ENCODE measurements at regions not wholly inside any gene's neighbourhood (a gene's known extent, or its start where the extent isn't known, plus 50 kb on each side); places are given as distances from the start of the nearest gene placed in this dataset.

DNA sequence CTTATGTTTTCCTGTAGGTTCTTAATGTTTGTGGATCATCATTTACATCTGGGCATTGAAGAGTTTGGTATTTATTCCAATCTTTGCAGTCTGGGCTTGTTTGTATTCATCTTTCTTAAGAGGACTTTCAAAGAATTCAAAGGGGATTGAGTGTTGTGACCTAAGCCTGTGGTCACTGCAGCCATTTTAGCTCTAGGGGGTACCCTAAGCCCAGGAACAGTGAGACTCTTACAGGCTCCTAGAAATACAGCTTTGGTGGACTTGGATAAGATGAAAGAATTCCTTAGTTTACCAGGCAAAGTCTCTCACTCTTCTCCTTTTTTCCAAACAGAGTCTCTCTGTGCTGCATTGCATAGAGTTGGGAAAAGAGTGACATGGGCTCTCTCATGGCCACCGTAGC, 2539.0 kb upstream of the PCDH20 start:
- TF ChIP-seq, protein P1, sequence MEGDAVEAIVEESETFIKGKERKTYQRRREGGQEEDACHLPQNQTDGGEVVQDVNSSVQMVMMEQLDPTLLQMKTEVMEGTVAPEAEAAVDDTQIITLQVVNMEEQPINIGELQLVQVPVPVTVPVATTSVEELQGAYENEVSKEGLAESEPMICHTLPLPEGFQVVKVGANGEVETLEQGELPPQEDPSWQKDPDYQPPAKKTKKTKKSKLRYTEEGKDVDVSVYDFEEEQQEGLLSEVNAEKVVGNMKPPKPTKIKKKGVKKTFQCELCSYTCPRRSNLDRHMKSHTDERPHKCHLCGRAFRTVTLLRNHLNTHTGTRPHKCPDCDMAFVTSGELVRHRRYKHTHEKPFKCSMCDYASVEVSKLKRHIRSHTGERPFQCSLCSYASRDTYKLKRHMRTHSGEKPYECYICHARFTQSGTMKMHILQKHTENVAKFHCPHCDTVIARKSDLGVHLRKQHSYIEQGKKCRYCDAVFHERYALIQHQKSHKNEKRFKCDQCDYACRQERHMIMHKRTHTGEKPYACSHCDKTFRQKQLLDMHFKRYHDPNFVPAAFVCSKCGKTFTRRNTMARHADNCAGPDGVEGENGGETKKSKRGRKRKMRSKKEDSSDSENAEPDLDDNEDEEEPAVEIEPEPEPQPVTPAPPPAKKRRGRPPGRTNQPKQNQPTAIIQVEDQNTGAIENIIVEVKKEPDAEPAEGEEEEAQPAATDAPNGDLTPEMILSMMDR (conservative IDR thresholded peaks at IDR 0.05): no peak
- H3K27ac ChIP-seq: no peak overlapping the region

DNA sequence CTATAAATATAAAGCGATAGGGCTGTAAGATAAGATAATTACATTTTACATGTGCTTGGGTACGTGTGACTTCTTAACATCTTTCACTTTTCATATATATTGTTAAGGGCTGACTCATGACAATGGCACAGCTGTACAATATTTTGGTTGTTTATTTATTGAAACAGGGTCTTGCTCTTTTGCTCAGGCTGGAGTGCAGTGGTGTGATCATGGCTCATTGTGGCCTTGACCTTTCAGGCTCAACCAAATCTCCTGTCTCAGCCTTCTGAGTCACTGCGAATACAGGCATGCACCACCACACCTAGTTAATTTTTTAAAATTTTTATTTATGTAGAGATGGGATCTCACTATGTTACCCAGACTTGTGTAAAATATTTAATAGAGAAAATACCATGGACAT, 2532.4 kb upstream of the PCDH20 start:
- no peak overlapping the region for H3K27ac ChIP-seq
- TF ChIP-seq, protein P1 (conservative IDR thresholded peaks at IDR 0.05): no peak

DNA sequence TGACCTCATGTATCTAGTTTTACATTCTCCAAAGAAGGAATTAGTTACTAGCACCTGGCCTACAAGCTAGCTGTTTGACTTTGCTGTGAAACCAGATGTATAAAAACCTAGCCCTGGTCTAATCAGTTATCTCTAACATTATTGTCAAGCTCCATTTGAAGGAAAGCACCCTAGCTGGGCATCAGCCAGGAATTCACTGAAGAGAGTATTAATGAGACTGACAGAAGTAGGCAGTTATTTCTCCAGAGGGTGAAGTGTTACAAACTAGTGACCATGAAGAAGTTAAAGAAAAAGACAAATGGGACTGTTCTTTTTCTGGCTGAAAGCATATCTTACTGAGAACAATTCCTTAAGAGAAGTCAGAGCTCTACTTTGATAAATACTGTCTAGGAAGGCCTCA, 2529.3 kb upstream of the PCDH20 start:
- no peak overlapping the region for H3K27ac ChIP-seq
- TF ChIP-seq, protein P1 (conservative IDR thresholded peaks at IDR 0.05): no peak

DNA sequence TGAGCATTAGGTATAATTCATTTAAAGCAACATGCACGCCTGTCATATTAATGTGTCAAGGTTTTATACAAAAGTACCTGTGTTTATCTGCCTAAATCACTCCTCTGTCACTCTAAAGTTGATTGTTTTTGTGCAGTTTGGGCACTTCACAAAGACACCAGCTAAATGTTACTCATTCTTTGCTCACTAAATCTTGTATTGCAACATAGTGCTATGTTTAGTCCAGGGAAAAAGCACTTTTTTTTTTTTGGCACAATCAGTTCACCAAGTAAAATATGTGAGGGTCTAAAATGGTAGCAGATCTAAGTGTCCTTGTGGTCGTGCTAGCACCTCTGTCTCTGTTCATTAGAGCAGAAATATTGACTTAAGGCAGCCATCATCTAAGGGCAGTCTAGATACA, 2526.7 kb upstream of the PCDH20 start:
- no peak overlapping the region for H3K27ac ChIP-seq
- TF ChIP-seq, protein P1 (conservative IDR thresholded peaks at IDR 0.05): no peak

DNA sequence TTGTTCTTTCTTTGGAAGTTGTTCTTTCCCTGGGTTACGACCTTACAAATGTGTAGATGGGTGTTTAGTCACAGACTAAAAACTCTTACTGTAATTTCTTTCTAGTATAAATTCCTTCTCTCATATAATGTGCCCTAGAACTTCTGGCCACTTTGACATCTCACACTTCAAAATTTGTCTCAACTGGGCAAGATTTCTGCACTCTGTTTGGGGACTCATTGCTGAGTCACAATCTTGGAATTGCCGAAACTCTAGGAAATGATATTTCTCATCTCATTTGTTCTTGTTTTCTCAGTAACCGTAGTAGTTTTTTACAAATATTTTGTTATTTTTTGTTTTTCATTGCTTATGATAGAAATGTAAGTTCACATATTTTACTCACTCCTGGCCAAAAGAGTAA, 2523.2 kb upstream of the PCDH20 start:
- H3K27ac ChIP-seq: no peak overlapping the region
- TF ChIP-seq, protein P1 (conservative IDR thresholded peaks at IDR 0.05): no peak

DNA sequence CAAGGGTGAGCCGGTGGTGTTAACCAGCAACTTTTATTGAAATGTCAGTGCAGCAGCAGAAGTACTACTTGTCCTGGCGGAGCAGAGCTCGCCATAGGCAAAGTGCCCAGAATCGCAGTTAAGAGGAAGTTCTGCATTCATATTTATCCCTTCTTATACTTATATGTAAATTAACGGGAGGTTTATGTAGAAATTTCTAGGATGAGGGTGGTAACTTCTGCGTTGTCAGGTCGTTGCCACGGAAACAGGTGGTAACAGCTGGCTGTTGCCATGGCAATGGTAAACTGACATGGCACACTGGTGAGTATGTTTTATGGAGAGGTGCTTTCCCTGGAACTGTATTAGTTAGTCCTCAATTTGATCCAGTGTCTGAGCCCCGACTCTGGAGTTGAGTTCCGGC, 2494.9 kb upstream of the PCDH20 start:
- H3K27ac ChIP-seq: no peak overlapping the region
- TF ChIP-seq, protein P1 (conservative IDR thresholded peaks at IDR 0.05): no peak

DNA sequence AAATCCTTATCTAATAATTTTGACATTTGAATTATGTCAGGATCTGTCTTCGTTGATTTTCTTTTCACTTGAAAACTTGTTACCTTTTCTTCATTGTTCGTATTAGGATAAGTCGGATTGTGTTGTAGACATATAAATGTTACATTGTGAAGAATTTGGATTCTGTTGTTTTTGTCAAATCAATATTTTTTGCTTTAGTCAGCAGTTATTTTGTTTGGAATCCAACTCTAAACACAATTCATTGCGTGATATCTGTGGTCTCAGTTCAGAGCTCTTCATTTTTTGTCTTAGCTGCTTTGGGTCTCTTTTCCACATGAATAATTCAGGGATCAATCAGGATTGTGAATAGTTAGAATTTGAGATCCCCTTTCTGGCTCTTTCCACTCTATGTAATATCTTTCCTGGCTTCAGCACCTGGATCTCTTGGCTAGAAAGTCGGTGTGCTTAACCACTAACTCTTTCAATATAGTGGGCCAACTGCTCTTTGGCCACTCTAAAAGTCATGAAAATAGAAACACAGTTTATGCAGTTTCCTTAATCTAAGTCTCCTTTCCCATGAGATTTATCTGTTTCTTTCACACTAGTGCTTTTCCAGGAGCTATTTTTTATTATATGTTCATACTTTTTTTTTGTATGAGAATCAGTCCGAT, 2494.2 kb upstream of the PCDH20 start:
- H3K27ac ChIP-seq: no peak overlapping the region
- TF ChIP-seq, protein P1 (conservative IDR thresholded peaks at IDR 0.05): no peak
